Retinal pigment epithelial cell (primary cell): ENCODE measurements at regions not wholly inside any gene's neighbourhood (a gene's known extent, or its start where the extent isn't known, plus 50 kb on each side); places are given as distances from the start of the nearest gene placed in this dataset.
A peak's percentile ranks its signal among the peaks of the same experiment; 100 is the strongest.

Source experiments
- DNase-seq: peaks from one replicate; pipeline ENCODE4 v3.0.0-alpha.2; 2010; ENCODE audit warnings: low read depth
- H3K4me3 ChIP-seq: 2 replicates; pipeline ENCODE4 v1.5.1; 2011; ENCODE audit warnings: mild to moderate bottlenecking, low read length, control low read depth, moderate library complexity
- TF ChIP-seq, protein P1 (sequence below): conservative IDR thresholded peaks from 2 replicates; pipeline ENCODE4 v1.5.1; 2011; ENCODE audit warnings: low read depth, low read length, control low read depth, inconsistent platforms

DNA sequence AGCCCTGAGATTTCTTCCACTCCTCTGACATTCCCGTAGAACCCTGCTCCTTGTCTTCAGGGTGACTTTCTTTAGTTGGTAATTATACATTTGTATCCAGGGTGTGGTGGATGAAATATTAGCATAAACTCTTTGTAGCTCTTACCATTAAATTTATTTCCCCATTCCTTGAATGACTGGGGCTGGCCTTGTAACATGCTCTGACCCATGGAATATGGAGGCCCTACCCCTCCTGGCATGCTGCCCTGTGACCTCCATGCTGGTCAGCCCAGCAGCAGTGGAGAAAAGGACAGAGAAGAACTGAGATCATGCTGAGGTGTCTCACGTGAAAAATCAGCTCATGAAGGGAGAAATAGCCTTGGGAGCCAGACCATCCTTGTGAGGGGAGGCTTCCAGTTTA lies 96.1 kb upstream of the PROK2 start:
- H3K4me3 ChIP-seq, result no peak overlapping the region
- TF ChIP-seq, protein P1, sequence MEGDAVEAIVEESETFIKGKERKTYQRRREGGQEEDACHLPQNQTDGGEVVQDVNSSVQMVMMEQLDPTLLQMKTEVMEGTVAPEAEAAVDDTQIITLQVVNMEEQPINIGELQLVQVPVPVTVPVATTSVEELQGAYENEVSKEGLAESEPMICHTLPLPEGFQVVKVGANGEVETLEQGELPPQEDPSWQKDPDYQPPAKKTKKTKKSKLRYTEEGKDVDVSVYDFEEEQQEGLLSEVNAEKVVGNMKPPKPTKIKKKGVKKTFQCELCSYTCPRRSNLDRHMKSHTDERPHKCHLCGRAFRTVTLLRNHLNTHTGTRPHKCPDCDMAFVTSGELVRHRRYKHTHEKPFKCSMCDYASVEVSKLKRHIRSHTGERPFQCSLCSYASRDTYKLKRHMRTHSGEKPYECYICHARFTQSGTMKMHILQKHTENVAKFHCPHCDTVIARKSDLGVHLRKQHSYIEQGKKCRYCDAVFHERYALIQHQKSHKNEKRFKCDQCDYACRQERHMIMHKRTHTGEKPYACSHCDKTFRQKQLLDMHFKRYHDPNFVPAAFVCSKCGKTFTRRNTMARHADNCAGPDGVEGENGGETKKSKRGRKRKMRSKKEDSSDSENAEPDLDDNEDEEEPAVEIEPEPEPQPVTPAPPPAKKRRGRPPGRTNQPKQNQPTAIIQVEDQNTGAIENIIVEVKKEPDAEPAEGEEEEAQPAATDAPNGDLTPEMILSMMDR, result no peak
- DNase-seq, result peak; percentile 25

DNA sequence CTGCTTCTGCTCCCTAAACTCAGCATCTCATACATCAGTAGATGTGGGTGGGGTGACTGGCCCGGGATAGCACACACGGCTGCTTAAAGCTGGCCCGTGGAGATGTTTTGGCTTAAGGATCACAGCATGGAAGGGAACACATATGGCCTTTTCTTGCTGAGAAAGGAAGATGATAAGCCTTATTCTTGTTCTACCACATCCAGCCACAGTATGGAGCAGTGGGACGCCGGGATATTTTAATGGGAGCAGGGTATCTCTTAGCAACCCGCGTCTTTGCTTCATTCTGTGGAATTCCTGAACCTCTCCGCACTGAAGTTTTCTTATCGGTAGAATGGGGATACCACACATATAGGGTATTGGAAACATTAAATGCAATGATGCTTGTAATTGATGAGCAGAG lies 94.1 kb upstream of the PROK2 start:
- no peak for DNase-seq
- no peak overlapping the region for H3K4me3 ChIP-seq
- TF ChIP-seq, protein P1, result no peak

DNA sequence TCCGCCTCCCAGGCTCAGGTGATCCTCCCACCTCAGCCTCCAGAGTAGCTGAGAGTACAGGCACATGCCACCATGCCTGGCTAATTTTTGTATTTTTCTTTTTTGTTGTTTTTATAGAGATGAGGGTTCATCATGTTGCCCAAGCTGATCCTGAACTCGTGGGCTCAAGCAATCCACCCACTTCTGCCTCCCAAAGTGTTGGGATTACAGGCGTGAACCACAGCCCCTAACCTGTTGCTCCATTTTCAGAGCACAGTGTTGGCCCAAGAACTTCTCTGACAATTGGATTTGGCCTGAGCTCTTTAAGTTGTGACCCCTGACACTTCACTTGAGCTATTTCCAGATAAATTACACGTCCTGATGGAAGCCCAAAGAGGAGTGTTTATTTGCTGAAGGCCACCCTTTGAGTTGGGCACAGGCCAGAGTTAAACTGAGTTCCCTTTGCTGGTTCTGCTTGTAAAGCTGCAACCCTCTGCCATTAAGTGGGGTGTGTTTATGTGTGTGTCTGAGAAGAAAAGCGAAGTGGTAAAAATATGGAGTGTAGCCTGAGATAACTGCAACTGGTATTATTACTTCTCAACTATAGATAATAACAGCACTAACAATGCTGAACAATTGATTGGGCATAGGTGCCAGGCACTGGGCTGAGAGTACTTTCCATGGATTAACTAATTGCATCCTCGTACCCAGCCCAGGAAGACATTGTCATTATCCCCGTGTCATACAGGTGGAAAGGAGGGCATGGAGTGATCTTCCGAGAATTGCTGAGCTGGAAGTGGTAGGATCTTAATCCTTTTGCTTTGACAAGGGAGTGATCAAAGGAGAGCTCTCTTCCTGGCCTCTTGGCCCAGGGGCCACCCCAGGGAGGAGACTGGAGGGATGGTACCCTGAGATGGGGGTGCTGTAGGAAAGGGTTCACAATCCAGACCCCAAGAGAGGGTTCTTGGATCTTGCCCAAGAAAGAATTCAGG lies 91.5 kb upstream of the PROK2 start:
- no peak for DNase-seq
- H3K4me3 ChIP-seq, result no peak overlapping the region
- TF ChIP-seq, protein P1, result no peak

DNA sequence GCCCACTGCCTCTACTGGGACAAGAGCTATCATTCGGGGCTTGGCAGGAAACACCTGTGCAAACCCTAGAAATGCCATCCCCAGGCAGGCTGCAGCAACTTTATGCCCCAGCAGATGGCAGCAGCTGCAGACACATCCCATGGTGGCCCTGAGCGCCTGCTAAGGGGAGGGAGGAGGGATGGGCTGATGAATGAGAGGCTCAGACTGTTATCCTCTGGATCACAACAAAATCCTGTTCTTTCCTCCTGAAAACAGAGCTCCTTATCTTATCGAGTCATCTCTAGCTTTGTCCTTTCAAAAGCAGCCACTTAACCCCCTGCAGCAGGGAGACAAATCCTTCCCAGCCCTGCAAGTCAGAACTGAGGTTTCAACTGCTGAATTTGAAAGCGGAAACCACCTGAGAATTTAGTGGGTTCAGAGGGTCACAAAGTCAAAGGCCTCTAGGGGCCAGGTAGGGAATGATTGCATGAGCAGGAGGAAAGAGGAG lies 90.6 kb upstream of the PROK2 start:
- DNase-seq, result no peak
- H3K4me3 ChIP-seq, result no peak overlapping the region
- TF ChIP-seq, protein P1, result peak; percentile 97

DNA sequence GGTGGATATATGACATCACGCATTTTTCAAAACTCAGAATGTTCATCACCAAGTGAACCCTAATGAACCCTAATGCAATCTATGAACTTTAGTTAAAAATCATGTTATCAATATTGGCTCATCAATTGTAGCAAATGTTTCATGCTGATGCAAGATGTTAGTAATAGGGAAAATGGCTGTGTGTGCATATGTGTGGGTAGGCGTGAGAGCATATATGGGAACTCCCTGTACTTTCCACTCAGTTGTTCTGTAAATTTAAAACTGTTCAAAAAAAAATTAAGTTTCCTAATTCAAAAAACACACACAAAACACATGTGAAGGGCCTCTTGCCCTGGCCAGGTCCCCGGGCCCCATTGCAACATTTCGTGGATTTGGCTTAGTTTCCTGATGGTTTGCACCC lies 89.7 kb upstream of the PROK2 start:
- no peak for DNase-seq
- no peak overlapping the region for H3K4me3 ChIP-seq
- TF ChIP-seq, protein P1, result no peak

DNA sequence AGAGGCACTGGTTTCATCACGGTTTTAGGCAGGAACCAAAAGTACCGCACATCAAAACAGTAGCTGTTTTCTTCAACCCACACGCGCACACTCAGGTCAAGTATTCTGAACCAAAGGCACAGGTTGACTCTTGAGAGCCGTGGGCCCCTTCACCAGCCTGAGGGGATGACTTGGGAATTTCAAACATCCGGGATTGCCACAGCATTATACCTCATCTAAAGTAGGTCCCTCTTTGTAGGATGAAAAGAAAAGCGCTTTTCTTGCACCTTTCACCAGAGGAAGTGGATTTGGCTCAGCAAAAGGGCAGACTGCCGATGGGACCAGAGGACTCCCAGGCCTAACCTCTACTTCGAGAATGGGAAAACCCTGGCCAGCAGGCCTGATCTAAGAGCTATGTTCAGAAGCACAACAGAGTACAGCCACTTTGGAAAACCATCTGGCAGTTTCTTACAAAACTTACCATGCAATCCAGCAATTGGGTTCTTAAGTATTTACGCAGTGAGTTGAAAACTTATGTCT lies 88.2 kb upstream of the PROK2 start:
- DNase-seq, result no peak
- H3K4me3 ChIP-seq, result no peak overlapping the region
- TF ChIP-seq, protein P1, result no peak

DNA sequence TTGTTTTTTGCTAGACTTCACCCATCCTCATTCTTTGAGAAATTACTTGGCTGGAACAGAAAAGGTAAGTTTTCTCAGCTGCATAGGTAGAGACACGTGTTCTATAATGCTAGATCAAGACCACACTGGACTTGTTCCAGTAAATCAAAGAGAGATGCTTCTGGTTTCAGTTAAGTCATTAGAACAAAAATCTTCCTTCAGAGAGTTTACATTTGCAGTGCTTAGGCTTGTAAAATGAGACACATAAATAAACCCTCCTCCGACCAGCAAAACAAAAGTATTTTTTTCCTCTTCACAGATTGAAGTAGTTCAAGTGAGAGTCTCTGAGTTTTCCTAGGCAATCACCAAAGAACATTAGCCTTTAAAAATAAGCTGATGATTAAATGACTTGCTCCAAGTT lies 87.3 kb upstream of the PROK2 start:
- H3K4me3 ChIP-seq, result no peak overlapping the region
- DNase-seq, result no peak
- TF ChIP-seq, protein P1, result no peak
